Neural cell (in vitro differentiated cells): ENCODE measurements at regions not wholly inside any gene's neighbourhood (a gene's known extent, or its start where the extent isn't known, plus 50 kb on each side); places are given as distances from the start of the nearest gene placed in this dataset.

Experiments
- EP300 ChIP-seq: fragments of 450-650 bp; conservative IDR thresholded peaks from 2 replicates; pipeline ENCODE4 v1.6.1; 2014; ENCODE audit warnings: antibody characterized with exemption, mild to moderate bottlenecking, moderate library complexity; ENCODE audit not compliant: poor library complexity, severe bottlenecking
- EZH2 ChIP-seq: fragments of 200-600, 300-800 bp; shearing (Covaris generic), sonication (generic); IDR thresholded peaks from 2 replicates; pipeline ENCODE4 v1.6.1; 2014; ENCODE audit warnings: antibody characterized with exemption, low read length, borderline replicate concordance, mild to moderate bottlenecking; ENCODE audit not compliant: insufficient read depth, poor library complexity, severe bottlenecking
- POLR2AphosphoS5 ChIP-seq: IDR thresholded peaks from 2 replicates; pipeline ENCODE4 v1.6.1; 2012
- SMC3 ChIP-seq: fragments of 450-650 bp; conservative IDR thresholded peaks from 2 replicates; pipeline ENCODE4 v1.6.1; 2014; ENCODE audit warnings: antibody characterized with exemption, mild to moderate bottlenecking, moderate library complexity; ENCODE audit not compliant: poor library complexity
- TF ChIP-seq, protein P1 (sequence below): IDR thresholded peaks from 2 replicates; pipeline ENCODE4 v1.6.1; 2012; ENCODE audit warnings: borderline replicate concordance
- TF ChIP-seq, protein P2 (sequence below): fragments of 450-650 bp; IDR thresholded peaks from 2 replicates; pipeline ENCODE4 v1.5.1; 2014; ENCODE audit warnings: antibody characterized with exemption, mild to moderate bottlenecking, moderate library complexity; ENCODE audit not compliant: poor library complexity, severe bottlenecking

DNA sequence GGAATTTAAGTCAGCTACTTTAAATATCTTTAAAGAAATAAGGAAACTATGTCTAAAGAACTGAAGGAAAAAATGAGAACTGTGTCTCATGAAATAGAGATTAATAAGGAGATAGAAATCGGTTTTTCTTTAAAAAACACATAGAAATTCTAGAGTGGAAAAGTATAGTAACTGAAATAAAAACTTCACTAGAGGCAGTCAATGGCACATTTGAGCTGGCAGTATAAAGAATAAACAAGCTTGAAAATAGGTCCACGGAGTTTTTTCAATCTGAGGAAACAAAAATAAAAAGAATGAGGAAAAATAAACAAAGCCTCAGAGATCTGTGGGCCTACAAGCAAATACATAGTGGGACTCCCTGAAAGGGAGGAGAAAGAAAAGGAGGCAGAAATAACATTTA lies 127.5 kb downstream of the TWIST2 start:
- TF ChIP-seq, protein P1, sequence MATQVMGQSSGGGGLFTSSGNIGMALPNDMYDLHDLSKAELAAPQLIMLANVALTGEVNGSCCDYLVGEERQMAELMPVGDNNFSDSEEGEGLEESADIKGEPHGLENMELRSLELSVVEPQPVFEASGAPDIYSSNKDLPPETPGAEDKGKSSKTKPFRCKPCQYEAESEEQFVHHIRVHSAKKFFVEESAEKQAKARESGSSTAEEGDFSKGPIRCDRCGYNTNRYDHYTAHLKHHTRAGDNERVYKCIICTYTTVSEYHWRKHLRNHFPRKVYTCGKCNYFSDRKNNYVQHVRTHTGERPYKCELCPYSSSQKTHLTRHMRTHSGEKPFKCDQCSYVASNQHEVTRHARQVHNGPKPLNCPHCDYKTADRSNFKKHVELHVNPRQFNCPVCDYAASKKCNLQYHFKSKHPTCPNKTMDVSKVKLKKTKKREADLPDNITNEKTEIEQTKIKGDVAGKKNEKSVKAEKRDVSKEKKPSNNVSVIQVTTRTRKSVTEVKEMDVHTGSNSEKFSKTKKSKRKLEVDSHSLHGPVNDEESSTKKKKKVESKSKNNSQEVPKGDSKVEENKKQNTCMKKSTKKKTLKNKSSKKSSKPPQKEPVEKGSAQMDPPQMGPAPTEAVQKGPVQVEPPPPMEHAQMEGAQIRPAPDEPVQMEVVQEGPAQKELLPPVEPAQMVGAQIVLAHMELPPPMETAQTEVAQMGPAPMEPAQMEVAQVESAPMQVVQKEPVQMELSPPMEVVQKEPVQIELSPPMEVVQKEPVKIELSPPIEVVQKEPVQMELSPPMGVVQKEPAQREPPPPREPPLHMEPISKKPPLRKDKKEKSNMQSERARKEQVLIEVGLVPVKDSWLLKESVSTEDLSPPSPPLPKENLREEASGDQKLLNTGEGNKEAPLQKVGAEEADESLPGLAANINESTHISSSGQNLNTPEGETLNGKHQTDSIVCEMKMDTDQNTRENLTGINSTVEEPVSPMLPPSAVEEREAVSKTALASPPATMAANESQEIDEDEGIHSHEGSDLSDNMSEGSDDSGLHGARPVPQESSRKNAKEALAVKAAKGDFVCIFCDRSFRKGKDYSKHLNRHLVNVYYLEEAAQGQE, result no peak
- TF ChIP-seq POLR2AphosphoS5 (no peak), EZH2 (no peak), SMC3 (no peak), EP300 (no peak)
- TF ChIP-seq, protein P2, sequence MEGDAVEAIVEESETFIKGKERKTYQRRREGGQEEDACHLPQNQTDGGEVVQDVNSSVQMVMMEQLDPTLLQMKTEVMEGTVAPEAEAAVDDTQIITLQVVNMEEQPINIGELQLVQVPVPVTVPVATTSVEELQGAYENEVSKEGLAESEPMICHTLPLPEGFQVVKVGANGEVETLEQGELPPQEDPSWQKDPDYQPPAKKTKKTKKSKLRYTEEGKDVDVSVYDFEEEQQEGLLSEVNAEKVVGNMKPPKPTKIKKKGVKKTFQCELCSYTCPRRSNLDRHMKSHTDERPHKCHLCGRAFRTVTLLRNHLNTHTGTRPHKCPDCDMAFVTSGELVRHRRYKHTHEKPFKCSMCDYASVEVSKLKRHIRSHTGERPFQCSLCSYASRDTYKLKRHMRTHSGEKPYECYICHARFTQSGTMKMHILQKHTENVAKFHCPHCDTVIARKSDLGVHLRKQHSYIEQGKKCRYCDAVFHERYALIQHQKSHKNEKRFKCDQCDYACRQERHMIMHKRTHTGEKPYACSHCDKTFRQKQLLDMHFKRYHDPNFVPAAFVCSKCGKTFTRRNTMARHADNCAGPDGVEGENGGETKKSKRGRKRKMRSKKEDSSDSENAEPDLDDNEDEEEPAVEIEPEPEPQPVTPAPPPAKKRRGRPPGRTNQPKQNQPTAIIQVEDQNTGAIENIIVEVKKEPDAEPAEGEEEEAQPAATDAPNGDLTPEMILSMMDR, result no peak
